Stomach (tissue), 8 donors: ENCODE measurements at regions not wholly inside any gene's neighbourhood (a gene's known extent, or its start where the extent isn't known, plus 50 kb on each side); places are given as distances from the start of the nearest gene placed in this dataset.

Experiments
- DNase-seq, 2 donors: peaks; one replicate each; pipeline versions ENCODE4 v3.0.0 to v3.0.0-alpha.2; 2013 to 2019
- H3K27ac ChIP-seq, 5 donors: fragments of 200-600 bp in 4 of 5; sonication (generic) in 4 of 5; one replicate each; pipeline ENCODE4 v1.5.1; 2013 to 2019; ENCODE audit warnings: mild to moderate bottlenecking in 1 of 5, moderate library complexity in 1 of 5
- H3K27me3 ChIP-seq, 3 donors: fragments of 200-600 bp; sonication (generic); one replicate each; pipeline ENCODE4 v1.5.1; 2017 to 2019; ENCODE audit warnings: mixed run types in 1 of 3
- H3K36me3 ChIP-seq, 4 donors: fragments of 200-600 bp; sonication (generic); 1 replicate in 3 of 4; 2 replicates in 1 of 4; pipeline ENCODE4 v1.5.1; 2016 to 2019
- H3K4me1 ChIP-seq, 4 donors: fragments of 200-600 bp; sonication (generic); one replicate each; pipeline ENCODE4 v1.5.1; 2016 to 2019
- H3K4me3 ChIP-seq, 4 donors: fragments of 200-600 bp; sonication (generic) in 3 of 4; one replicate each; pipeline ENCODE4 v1.5.1; 2016 to 2019; ENCODE audit warnings: mild to moderate bottlenecking in 1 of 4
- H3K9me3 ChIP-seq, 4 donors: fragments of 200-600 bp; sonication (generic); one replicate each; pipeline ENCODE4 v1.5.1; 2016 to 2019
- CTCF ChIP-seq, 7 experiments: fragments of 450-650 bp in 4 of 7; fragments of 200-600 bp in 3 of 7; sonication (generic) in 3 of 7; IDR thresholded peaks; one replicate each; pipeline ENCODE4 v1.5.1; 2016 to 2019; ENCODE audit warnings: antibody characterized with exemption in 7 of 7, control low read depth in 2 of 7, mild to moderate bottlenecking in 1 of 7
- EP300 ChIP-seq: sonication (generic); formaldehyde crosslinking; IDR thresholded peaks from one replicate; pipeline ENCODE4 v1.6.1; 2017; ENCODE audit warnings: antibody characterized with exemption
- POLR2A ChIP-seq, 4 donors: fragments of 450-650 bp; IDR thresholded peaks; one replicate each; pipeline ENCODE4 v1.6.1; 2016; ENCODE audit warnings: antibody characterized with exemption in 4 of 4, control low read depth in 2 of 4, mild to moderate bottlenecking in 1 of 4, moderate library complexity in 1 of 4
- POLR2AphosphoS5 ChIP-seq, 3 donors: sonication (generic); formaldehyde crosslinking; IDR thresholded peaks; one replicate each; pipeline ENCODE4 v1.6.1; 2016; ENCODE audit warnings: antibody characterized with exemption in 3 of 3
- WGBS, 5 donors: extraction: QIAGEN DNeasy Blood & Tissue Kit in 3 of 5; methylation state at CpG; one replicate each; pipeline versions ENCODE4 v1.1.5 to v1.1.7; 2013 to 2018; 5-methylcytosine and 5-hydroxymethylcytosine counted together
- intact Hi-C: fragments of 100-400 bp; cut with DNase I; formaldehyde crosslinking; loops from one replicate; pipeline ENCODE4 v1.15.1; 2023; ENCODE audit warnings: low total_unique reads
- donor health status: healthy with polysubstance abuse.
- donor health status: Bipolar disorder and iron deficiency.
- donor health status: healthy.

GRCh38 chr10:4437791-4438190, 388.2 kb upstream of the AKR1E2 start:
- WGBS, 5 donors = 27 to 56% (median 48%) methylated on average over 1 of the region's 1 CpG
- H3K36me3 ChIP-seq = no peaks in the 10 kb centered on the region
- H3K27me3 ChIP-seq = no peaks in the 10 kb centered on the region
- TF ChIP-seq POLR2A (IDR thresholded peaks at IDR 0.05) (no peak), EP300 (no peak), POLR2AphosphoS5 (IDR thresholded peaks at IDR 0.05) (no peak), CTCF (IDR thresholded peaks at IDR 0.05) (no peak)
- intact Hi-C loops = no loop called here
- peaks cover 0 to 9% (median 3%) of the 10 kb centered on the region in 4 donors for H3K4me1 ChIP-seq
- H3K27ac ChIP-seq = no peak overlapping the region
- peaks cover 0 to 8% (median 2%) of the 10 kb centered on the region in 4 donors for H3K9me3 ChIP-seq
- no peak for DNase-seq
- H3K4me3 ChIP-seq = no peak overlapping the region

- Histone ChIP-seq H3K36me3 (no peaks in the 10 kb centered on the region), H3K4me1 (peaks cover 0 to 9% (median 3%) of the 10 kb centered on the region in 4 donors), H3K27me3 (no peaks in the 10 kb centered on the region), H3K9me3 (peaks cover 0 to 1% (median 0%) of the 10 kb centered on the region in 4 donors), H3K27ac (no peak overlapping the region), H3K4me3 (no peak overlapping the region)
- WGBS, 5 donors = 91 to 97% (median 93%) methylated on average over 7 of the region's 7 CpGs
- TF ChIP-seq POLR2AphosphoS5 (IDR thresholded peaks at IDR 0.05) (no peak), EP300 (no peak), CTCF (IDR thresholded peaks at IDR 0.05) (no peak), POLR2A (IDR thresholded peaks at IDR 0.05) (no peak)
- no peak for DNase-seq
- intact Hi-C loops = no loop called here
Observed at GRCh38 chr10:4437061-4437460, 388.9 kb upstream of the AKR1E2 start.

- Histone ChIP-seq H3K4me1 (peaks cover 0 to 9% (median 3%) of the 10 kb centered on the region in 4 donors), H3K36me3 (no peaks in the 10 kb centered on the region), H3K27ac (no peak overlapping the region), H3K9me3 (no peaks in the 10 kb centered on the region), H3K4me3 (no peak overlapping the region), H3K27me3 (no peaks in the 10 kb centered on the region)
- TF ChIP-seq POLR2AphosphoS5 (IDR thresholded peaks at IDR 0.05) = no peak
- no peak for TF ChIP-seq EP300
- no peak for TF ChIP-seq POLR2A (IDR thresholded peaks at IDR 0.05)
- TF ChIP-seq CTCF (IDR thresholded peaks at IDR 0.05) = no peak
- DNase-seq = no peak
- intact Hi-C loops = no loop called here
Observed at GRCh38 chr10:4436103-4436502, 389.9 kb upstream of the AKR1E2 start.

GRCh38 chr10:4434516-4435071, 391.4 kb upstream of the AKR1E2 start:
- H3K36me3 ChIP-seq = no peaks in the 10 kb centered on the region
- no peaks in the 10 kb centered on the region for H3K9me3 ChIP-seq
- peaks cover 0 to 9% (median 3%) of the 10 kb centered on the region in 4 donors for H3K4me1 ChIP-seq
- H3K27me3 ChIP-seq = no peaks in the 10 kb centered on the region
- DNase-seq = no peak
- no peak overlapping the region for H3K27ac ChIP-seq
- 74 to 84% (median 80%) methylated on average over 3 of the region's 3 CpGs for WGBS, 5 donors
- no peak overlapping the region for H3K4me3 ChIP-seq
- TF ChIP-seq EP300 (no peak), POLR2AphosphoS5 (IDR thresholded peaks at IDR 0.05) (no peak), POLR2A (IDR thresholded peaks at IDR 0.05) (no peak), CTCF (IDR thresholded peaks at IDR 0.05) (no peak)
- intact Hi-C loops = no loop called here
